SK-N-MC (cell line): ENCODE measurements at regions not wholly inside any gene's neighbourhood (a gene's known extent, or its start where the extent isn't known, plus 50 kb on each side); places are given as distances from the start of the nearest gene placed in this dataset.

ENCODE experiments used
- DNase-seq: peaks from one replicate; pipeline ENCODE4 v3.0.0-alpha.2; 2011; ENCODE audit warnings: low read depth, low spot score
- H3K27ac ChIP-seq: fragments of 200-600 bp; sonication (generic); 2 replicates; pipeline ENCODE4 v1.5.1; 2016; ENCODE audit warnings: mixed run types
- H3K36me3 ChIP-seq: fragments of 200-600 bp; sonication (generic); 2 replicates; pipeline ENCODE4 v1.6.1; 2017; ENCODE audit warnings: antibody characterized with exemption, low read length, mixed read lengths; ENCODE audit not compliant: insufficient read depth
- H3K4me3 ChIP-seq: fragments of 200-600 bp; sonication (generic); 2 replicates; pipeline ENCODE4 v1.5.1; 2016
- H3K9ac ChIP-seq: fragments of 200-600 bp; sonication (generic); 2 replicates; pipeline ENCODE4 v1.8.0; 2017; ENCODE audit warnings: mixed run types, mixed read lengths; ENCODE audit not compliant: insufficient read length
- H3K9me3 ChIP-seq: fragments of 200-600 bp; sonication (generic); 2 replicates; pipeline ENCODE4 v1.6.1; 2017; ENCODE audit warnings: low read depth, mild to moderate bottlenecking, antibody characterized with exemption, low read length, moderate library complexity, mixed read lengths
- EZH2 ChIP-seq: fragments of 200-600 bp; sonication (generic); IDR thresholded peaks from one replicate; pipeline ENCODE4 v1.6.1; 2017; ENCODE audit warnings: antibody characterized with exemption
- FOXP2 ChIP-seq: optimal IDR thresholded peaks from 2 replicates; pipeline ENCODE3; 2011; ENCODE audit warnings: mild to moderate bottlenecking, moderate library complexity; ENCODE audit not compliant: insufficient read depth; ENCODE audit errors: extremely low read length, control extremely low read depth
- POLR2AphosphoS5 ChIP-seq: IDR thresholded peaks from 2 replicates; pipeline ENCODE4 v1.6.1; 2012; ENCODE audit warnings: mild to moderate bottlenecking, low read depth, low read length, borderline replicate concordance

DNA sequence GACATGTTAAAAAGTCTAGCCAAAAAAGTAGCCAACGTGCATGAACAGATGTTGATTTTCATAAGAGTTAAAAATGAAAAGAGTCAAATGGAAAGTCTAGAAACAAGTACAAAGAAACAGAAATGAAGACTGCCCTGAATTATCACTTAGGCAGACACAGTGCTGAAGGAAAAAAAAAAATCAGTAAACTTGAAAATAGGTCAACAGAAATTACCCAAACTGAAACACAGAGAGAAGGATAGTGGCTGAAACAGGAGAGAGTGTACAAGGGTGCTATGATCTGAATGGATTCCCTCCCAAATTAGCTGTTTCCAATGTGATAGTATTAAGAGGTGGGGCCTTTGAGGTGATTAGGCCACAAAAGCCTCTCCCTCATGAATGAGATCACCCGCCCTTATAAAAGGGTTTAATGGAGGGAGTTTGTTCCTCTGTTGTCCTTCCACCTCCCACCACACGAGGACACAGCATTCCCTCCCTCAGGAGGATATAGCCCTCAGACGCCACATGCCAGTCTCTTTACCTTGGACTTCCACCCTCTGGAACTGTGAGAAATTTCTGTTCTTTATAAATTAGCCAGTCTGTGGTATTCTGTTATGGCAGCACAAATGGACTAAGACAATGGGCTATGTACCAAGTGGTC is 249.7 kb downstream of the AHR start:
- TF ChIP-seq EZH2 (no peak), POLR2AphosphoS5 (no peak), FOXP2 (no peak)
- Histone ChIP-seq H3K27ac (no peak overlapping the region), H3K9me3 (no peaks in the 10 kb centered on the region), H3K36me3 (no peaks in the 10 kb centered on the region), H3K9ac (no peak overlapping the region), H3K4me3 (no peak overlapping the region)
- no peak for DNase-seq

DNA sequence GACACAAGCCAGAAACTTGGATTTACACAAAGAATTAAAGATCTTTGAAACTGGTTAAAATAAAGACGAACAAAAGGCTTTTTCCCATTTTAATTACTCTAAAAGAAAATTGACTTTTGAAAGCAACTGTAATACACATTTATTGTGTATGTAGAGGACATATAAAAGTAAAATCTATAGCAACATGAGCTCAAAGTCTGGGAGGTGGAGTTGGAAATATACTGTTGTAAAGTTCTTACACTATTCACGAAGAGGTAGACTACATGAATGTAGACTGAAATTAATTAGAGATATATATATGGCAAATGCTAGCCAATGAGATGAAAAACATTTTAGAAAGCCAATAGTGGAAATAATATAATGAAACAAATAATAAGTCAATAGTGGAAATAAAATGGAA is 251.0 kb downstream of the AHR start:
- DNase-seq = no peak
- no peaks in the 10 kb centered on the region for H3K36me3 ChIP-seq
- no peak overlapping the region for H3K9ac ChIP-seq
- no peak for TF ChIP-seq POLR2AphosphoS5
- TF ChIP-seq EZH2 = no peak
- no peak overlapping the region for H3K4me3 ChIP-seq
- no peak overlapping the region for H3K27ac ChIP-seq
- no peaks in the 10 kb centered on the region for H3K9me3 ChIP-seq

DNA sequence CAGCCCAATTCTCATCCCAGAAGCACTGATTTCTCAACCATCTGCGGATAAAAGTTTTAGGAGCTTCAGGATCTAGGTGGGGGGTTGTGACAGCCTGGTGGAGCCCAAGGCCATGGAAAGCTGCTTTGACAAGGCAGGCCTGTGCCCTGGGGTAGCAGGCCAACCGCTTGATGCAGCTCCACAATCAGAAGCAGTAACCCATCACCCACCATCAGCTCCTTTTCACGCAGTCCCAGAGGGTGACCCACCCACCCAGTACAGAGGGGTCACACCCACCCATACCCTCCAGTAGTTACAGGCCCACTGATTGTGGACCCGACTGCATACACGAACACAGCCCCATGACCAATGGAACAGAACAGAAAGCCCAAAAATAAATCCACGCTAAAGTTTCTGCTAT is 253.9 kb downstream of the AHR start:
- TF ChIP-seq POLR2AphosphoS5 (no peak), EZH2 (no peak), FOXP2 (no peak)
- no peak overlapping the region for H3K4me3 ChIP-seq
- no peaks in the 10 kb centered on the region for H3K36me3 ChIP-seq
- H3K27ac ChIP-seq = no peak overlapping the region
- DNase-seq = no peak
- H3K9me3 ChIP-seq = no peaks in the 10 kb centered on the region
- H3K9ac ChIP-seq = no peak overlapping the region

DNA sequence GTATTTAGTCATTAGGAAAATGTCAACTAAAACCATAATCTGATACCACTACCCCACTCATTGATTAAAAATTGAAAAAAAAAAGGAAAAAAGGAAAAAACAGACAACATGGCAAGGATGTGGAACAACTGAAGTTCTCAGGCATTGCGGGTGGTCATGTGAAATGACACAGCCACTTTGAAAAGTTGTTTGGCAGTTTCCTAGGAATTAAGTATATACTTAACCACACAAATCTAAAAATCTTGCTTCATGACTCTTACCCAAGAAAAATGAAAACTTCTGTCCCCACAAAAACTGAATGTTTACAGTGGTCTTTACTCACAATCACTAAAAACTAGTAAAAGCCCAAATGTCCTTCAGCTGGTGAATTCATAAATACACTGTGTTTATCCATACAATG is 254.5 kb downstream of the AHR start:
- DNase-seq = no peak
- no peak overlapping the region for H3K9ac ChIP-seq
- no peaks in the 10 kb centered on the region for H3K9me3 ChIP-seq
- no peak overlapping the region for H3K27ac ChIP-seq
- no peaks in the 10 kb centered on the region for H3K36me3 ChIP-seq
- TF ChIP-seq POLR2AphosphoS5 (no peak), FOXP2 (no peak), EZH2 (no peak)
- H3K4me3 ChIP-seq = no peak overlapping the region

DNA sequence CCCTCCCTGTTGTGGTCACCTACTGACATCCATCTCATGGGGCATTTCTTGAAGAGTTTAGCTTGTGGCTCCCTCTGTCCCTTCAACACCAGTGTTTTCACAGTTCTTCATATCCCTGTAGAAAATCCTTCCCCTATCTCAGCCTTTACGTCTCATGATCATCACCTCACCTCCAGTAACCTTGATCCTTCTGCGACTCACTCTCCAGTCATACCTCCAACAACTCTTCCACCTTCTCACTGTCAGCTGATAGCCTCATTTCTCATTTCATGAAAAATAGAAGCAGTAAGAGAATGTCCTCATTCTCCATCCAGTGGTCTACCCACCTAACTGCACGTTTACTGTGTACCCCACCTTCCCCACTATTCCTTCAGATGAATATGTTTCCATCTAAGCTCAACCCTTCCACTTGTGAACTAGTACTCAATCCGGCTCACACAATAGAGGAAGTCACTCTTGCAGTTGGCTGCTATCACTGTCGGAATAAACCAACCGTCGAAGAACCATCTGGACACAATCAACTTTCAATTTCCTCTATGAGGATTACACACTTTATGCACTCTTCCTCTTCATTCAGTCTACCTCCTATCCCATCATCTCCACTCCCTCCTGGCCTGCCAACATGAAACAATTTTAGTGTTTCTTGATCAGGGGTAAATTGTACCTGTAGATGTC is 256.0 kb downstream of the AHR start:
- Histone ChIP-seq H3K36me3 (no peaks in the 10 kb centered on the region), H3K4me3 (no peak overlapping the region), H3K9ac (no peak overlapping the region), H3K9me3 (no peaks in the 10 kb centered on the region), H3K27ac (no peak overlapping the region)
- TF ChIP-seq EZH2 (no peak), FOXP2 (no peak), POLR2AphosphoS5 (no peak)
- DNase-seq = no peak

DNA sequence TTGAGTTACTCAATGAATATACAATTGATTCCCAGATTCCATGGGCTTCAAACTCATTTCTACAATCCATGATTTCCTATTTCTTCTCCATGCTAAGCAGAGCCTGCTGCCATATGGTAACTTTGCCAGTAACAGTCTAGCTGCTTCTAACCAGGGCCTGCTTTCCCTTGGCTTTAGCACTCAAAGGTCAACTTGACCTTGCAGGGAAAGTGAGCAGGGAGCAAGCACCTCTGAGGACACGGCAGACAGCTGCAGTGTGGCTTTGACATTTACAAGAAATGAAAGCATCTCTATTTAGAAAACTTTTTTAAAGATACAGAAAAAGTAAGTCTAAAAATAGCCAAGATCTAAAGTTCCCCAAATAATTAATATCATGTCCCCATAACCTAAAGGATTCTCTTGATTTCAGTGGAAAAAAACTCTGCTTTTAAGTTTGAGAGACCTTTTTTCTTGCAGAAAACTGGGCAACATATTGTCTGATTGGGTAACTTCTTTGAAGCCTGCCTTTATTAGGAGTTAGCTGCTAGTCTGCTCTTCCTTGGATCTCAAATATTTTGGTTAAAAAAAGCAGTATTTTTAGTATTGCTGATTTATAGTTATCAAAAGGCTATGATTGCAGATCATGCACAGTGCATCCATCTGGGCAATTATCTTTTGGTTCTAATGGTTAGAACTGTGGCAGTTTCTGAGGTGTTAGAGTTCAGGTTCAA is 257.9 kb downstream of the AHR start:
- no peaks in the 10 kb centered on the region for H3K36me3 ChIP-seq
- H3K9ac ChIP-seq = no peak overlapping the region
- H3K27ac ChIP-seq = no peak overlapping the region
- no peak for DNase-seq
- TF ChIP-seq EZH2 (no peak), FOXP2 (no peak), POLR2AphosphoS5 (no peak)
- H3K9me3 ChIP-seq = no peaks in the 10 kb centered on the region
- H3K4me3 ChIP-seq = no peak overlapping the region

DNA sequence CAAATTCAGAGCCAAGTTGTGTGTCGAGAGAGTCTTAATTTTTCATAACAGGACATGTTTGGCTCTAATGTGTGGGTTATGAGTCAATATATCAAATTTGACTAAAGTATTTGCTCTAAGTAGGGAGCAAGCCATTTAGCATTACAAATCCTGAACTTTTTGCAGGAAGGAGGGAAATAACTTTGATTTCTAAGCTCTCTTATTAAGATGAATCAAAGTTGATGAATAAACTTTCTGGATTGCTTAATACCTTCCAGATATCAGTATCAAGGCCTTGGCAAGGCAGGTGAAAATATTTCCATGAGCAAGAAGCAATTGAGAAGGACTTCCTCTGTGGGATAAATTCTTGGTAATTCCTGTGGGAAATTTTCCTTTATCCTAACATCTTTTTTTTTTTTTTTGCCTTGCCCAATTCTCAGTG is 258.8 kb downstream of the AHR start:
- Histone ChIP-seq H3K9ac (no peak overlapping the region), H3K9me3 (no peaks in the 10 kb centered on the region), H3K4me3 (no peak overlapping the region), H3K27ac (no peak overlapping the region), H3K36me3 (no peaks in the 10 kb centered on the region)
- DNase-seq = no peak
- no peak for TF ChIP-seq EZH2
- TF ChIP-seq FOXP2 = no peak
- no peak for TF ChIP-seq POLR2AphosphoS5

DNA sequence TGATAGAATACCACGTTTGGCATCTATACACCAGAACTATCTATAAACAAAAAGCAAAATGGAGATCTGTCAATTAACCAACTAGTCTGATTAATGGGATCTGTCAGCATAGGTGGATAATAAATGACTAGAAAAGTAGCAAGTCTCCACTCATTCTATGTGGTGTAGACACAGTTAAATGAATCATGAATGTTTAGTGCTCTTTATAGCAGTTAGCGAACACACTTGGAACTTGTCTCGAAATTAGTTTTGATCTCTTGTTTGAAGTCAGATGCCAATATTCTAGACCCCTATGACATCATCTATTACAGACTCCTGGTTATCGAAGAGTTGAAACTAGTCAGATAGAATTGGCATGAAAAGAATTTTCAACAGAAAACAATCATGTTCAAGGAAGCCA is 259.7 kb downstream of the AHR start:
- TF ChIP-seq FOXP2 = no peak
- TF ChIP-seq EZH2 = no peak
- TF ChIP-seq POLR2AphosphoS5 = no peak
- no peaks in the 10 kb centered on the region for H3K9me3 ChIP-seq
- no peak overlapping the region for H3K27ac ChIP-seq
- no peak overlapping the region for H3K4me3 ChIP-seq
- no peaks in the 10 kb centered on the region for H3K36me3 ChIP-seq
- no peak overlapping the region for H3K9ac ChIP-seq
- DNase-seq = no peak
